ENCODE measurements at regions not wholly inside any gene's neighbourhood (a gene's known extent, or its start where the extent isn't known, plus 50 kb on each side); places are given as distances from the start of the nearest gene placed in this dataset.

DNA sequence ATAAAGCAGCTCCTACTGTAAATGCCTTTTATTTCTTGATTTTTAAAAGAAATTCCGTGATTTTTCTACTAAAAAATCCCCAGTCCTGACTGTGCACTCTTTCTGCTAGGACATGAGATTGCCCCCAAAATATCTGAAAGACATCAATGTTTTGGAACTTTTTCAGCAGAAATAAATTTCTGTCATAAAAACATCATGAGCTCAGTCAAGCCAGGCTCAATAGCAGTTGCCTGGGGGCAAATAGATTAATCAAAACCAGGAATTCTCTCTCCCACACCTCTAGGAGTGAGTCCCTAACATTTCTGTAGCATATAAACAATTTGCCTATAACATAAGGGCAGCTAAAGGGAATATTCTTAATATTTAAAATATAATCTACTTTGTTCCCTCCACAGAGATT is 654.1 kb downstream of the PTPRC start:
- no peak for DNase-seq

- no peak for DNase-seq
These were observed 656.3 kb downstream of the PTPRC start for GRCh38 chr1:199295107-199295506.

DNA sequence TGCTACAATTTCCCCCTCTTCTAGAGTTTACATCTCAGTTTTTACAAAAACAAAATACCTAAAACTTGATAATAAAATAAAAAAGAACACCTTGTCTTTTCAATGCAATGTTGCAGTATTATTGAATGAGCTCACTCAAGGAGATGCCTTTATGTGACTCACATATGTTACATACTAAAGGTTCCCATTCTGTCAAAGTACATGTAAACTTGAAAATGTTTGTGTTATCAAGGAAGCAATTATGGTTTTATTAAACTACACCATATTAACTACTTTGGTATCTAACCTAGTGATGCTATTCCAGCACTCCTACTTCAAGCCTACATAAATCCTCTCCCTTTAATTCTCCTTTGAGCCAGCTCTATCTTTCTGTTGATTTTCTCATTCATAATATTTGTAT is 658.3 kb downstream of the PTPRC start:
- no peak for DNase-seq

DNA sequence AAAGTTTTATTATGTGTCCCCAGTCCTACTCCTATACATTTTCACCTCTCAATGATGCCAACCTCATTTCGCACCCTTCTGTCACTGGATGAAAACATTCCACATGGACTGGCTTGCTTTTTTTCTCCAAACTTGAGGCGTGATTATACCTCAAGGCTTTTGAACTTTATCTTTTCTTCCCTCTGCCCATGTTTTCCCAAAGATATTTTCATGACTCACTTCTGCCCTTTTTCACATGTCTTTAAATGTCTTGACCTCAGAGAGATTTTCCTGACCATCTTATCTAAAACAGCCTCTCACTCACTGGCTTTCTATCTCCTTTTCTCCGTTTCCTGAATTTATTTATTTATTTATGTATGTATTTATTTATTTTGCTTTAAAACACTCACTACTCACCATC is 659.0 kb downstream of the PTPRC start:
- no peak for DNase-seq

GRCh38 chr1:199298825-199299224 is 660.0 kb downstream of the PTPRC start:
- no peak for DNase-seq

DNA sequence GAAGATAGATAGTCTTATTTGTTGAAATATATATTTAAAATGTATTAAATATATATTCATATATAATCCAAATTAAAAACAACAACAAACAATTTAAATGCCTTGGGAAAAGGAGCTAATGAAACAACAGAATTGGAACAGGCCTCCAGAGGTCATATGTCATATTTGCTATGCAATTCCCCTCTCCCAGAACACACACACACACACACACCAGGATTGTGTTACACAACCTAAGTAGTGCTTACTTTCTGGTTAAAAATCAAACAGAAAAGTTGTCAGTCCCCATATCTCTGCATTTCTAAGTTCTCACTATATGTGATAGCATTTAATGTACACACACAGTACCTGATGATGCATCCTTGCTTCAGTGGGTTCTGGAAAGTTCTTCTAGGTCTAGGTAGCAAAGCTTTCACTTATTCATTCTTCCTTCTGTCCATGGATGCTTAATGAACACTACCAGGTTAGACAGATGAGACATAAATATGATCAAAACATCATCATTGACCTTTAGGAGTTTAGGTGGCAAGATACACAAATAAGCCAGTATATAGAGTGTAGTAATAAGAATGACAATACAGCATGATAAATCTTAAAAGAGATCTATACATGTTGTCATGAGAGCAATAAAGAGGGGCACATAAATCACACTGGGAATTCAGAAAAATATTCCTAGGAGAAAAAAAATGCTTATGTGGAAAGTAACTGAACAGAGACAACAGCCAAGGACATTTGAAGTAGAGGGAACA is 662.8 kb downstream of the PTPRC start:
- DNase-seq: no peak

- DNase-seq: no peak
These were observed 663.7 kb downstream of the PTPRC start for GRCh38 chr1:199302554-199302953.

GRCh38 chr1:199303035-199303434 is 664.2 kb downstream of the PTPRC start:
- no peak for DNase-seq

DNA sequence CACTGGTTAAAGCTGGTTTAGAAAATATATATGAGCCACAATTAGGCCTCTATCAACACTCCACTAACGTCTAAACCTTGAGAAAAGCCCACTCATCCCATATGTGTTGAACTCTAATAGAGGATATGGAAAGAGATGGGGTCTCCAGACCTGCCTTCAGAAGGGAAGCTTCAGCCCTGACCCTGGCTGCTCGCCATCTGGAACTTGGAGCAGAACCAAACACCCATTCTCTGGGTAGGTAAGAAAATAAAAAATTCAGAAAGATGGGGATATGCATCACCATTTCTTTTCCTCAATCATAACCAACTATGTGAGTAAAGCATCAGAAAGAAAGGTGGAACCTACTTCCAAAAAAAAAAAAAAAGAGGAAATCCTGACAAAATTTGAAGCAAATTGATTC is 666.2 kb downstream of the PTPRC start:
- DNase-seq: no peak

GRCh38 chr1:199307496-199308264 is 668.8 kb downstream of the PTPRC start:
- DNase-seq: no peak

- DNase-seq: no peak
These were observed 669.6 kb downstream of the PTPRC start for GRCh38 chr1:199308349-199308846.

- DNase-seq: peak; percentile 3 to 14
These were observed 671.9 kb downstream of the PTPRC start for GRCh38 chr1:199310708-199311107.

DNA sequence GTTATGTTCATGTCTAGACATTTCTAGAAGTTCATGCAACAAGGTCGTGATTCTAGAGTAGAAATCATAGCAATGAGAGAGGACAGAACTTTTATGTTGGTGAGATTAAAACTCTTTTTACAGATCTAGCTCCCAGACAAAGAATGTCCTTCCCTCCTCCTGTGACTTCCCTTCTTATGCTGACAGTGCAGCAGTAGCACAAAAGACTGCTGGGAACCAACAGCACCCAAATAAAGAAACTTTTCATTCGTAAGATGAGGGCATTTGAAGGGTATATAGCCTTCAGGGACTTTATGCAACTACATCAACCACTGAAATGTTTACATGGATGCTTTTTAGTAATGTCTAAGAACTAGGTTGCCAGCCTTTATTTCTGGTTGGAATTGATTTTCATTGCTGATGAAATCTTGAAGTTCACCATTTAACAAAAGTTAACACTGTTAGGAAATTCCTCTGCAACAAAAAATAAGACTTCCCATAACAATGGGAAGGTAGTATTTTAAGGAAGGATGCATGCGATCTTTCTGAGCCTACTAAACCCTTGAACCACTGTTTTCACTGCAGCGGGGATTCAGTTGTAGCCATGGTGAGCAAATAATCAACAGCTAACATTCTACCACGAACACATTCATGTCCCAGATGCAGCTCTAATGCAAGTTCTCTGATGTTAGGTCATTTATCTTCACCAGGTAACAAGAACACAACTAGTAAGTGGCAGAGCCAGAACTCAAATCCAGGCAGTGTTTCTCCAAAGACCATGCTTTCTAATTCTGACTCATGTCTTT is 672.8 kb downstream of the PTPRC start:
- no peak for DNase-seq

GRCh38 chr1:199312626-199313025 is 673.8 kb downstream of the PTPRC start:
- no peak for DNase-seq

DNA sequence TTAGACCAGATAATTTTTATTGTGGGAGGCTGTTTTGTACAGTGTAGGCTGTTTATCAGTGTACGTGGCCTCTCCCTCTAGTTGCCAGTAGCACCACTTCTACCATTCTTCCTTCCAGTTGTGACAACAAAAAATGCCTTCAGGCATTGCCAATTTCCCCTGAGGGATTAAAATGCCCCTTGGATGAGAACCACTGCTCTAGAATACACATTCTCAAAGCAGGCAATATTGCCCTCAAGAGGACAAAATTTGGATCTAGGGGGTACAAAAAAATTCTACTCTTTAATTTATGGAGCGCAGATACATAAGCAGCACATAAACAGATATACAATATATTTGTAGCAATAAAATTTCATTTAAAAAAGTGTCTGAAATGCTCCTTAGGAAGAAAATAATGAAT is 674.6 kb downstream of the PTPRC start:
- DNase-seq: no peak

- no peak for DNase-seq
These were observed 680.5 kb downstream of the PTPRC start for GRCh38 chr1:199319341-199319740.

DNA sequence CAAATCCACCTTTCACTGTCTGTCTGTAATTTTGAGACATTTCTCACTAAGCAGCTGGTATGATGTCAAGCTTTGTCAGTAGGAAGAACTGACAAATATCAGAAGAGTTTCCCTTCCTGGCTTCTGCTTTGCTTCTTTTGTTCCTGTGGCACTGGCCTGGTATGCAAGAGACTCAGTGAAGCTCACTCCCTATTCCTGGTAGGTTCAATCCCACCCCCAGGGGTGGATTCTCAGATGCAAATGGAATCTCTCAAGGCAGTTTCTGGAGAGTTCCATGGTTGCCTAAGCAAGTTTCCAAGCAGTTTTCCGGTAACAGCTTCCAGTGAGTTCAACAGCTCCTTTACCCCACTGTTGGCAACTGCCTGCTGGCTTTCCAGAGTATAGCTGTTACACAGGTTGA is 683.4 kb downstream of the PTPRC start:
- DNase-seq: no peak

- DNase-seq: no peak
These were observed 694.3 kb upstream of the NR5A2 start for GRCh38 chr1:199333180-199333579.

DNA sequence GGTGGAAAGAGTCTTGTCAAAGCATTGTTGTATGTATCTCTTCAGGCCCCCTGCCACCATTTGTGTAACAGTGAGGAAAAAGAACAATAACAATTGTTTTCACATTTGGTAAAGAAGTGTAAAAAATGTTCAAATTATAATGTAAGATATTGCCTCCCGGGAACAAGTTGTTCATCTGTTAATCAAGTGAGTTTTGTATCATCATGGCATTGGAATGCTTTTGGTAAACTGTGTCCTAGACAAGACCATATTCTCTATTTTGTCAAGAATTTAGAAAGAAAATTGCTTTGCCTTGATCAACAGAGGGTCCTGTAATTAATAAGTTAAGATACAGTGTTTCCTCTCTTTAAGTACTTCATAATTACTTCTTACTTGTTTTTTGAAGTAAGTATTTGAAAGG is 692.0 kb upstream of the NR5A2 start:
- no peak for DNase-seq

- no peak for DNase-seq
These were observed 690.5 kb upstream of the NR5A2 start for GRCh38 chr1:199336745-199337640.

DNA sequence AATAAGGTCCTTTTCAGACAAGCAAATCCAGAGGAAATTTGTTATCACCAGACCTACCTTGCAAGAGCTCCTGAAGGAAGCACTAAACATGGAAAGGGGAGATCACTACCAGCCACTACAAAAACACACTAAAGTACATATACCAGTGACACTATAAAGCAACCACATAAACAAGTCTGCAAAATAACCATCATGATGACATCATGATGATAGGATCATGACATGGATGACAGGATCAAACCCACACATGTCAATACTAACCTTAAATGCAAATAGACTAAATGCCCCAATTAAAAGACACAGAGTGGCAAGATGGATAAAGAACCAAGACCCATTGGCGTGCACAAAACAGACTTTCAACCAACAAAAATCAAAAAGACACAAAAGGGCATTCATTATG is 688.8 kb upstream of the NR5A2 start:
- no peak for DNase-seq

DNA sequence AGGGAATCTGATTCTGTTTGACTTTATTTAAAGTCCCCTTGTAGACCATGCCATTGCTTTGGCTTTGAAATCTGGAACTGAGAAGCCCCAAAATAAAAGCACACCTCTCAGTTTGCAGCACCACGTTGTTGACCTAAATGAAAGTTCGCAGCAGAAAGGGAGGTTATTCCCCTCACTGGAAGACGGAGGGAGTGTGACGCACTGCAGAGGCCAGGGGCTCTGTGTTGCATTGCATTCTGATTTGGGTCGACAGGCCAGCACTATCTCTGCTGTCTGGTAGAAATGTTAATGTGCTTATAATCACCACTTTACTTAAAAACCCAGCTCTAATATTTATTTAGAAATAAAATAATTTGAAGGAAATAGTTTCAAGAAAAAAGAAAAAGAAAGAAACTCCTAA is 675.2 kb upstream of the NR5A2 start:
- no peak for DNase-seq

Measured in inflammatory macrophage treated with lipopolysaccharide for 1 hour (primary cell).